GM12891 (cell line): ENCODE measurements at regions not wholly inside any gene's neighbourhood (a gene's known extent, or its start where the extent isn't known, plus 50 kb on each side); places are given as distances from the start of the nearest gene placed in this dataset.

ENCODE experiments used
- DNase-seq: peaks from one replicate; pipeline ENCODE4 v3.0.0; 2011; ENCODE audit warnings: low spot score; ENCODE audit not compliant: insufficient read length
- FAIRE-seq: peaks from 2 replicates; lab custom pipeline; 2011; peaks lifted over from hg19 to GRCh38; lab: Jason Lieb, UNC
- PAX5 ChIP-seq: IDR thresholded peaks from 2 replicates; pipeline ENCODE4 v1.6.1; 2011; ENCODE audit warnings: low read length, moderate library complexity, mild to moderate bottlenecking; ENCODE audit not compliant: insufficient read depth, severe bottlenecking
- POLR2A ChIP-seq: IDR thresholded peaks from 2 replicates; pipeline ENCODE4 v1.6.1; 2011; ENCODE audit warnings: low read depth, low read length, control low read depth
- POLR2AphosphoS5 ChIP-seq: IDR thresholded peaks from 2 replicates; pipeline ENCODE4 v1.6.1; 2011; ENCODE audit warnings: low read depth, low read length, control low read depth
- POU2F2 ChIP-seq: IDR thresholded peaks from 2 replicates; pipeline ENCODE4 v1.6.1; 2011; ENCODE audit warnings: low read depth, mild to moderate bottlenecking, control low read depth, low read length, moderate library complexity
- SPI1 ChIP-seq: IDR thresholded peaks from 2 replicates; pipeline ENCODE4 v1.6.1; 2011; ENCODE audit warnings: low read depth, low read length, control low read depth
- TAF1 ChIP-seq: IDR thresholded peaks from 2 replicates; pipeline ENCODE4 v1.6.1; 2011; ENCODE audit warnings: low read depth, low read length, control low read depth

- FAIRE-seq (no peak), DNase-seq (no peak)
- TF ChIP-seq POLR2A: no peak
- TF ChIP-seq TAF1: no peak
- no peak for TF ChIP-seq PAX5
- TF ChIP-seq POLR2AphosphoS5: no peak
- TF ChIP-seq SPI1: no peak
- no peak for TF ChIP-seq POU2F2
These were observed 342.5 kb upstream of the TGFBR2 start for GRCh38 chr3:30263925-30264313.

DNA sequence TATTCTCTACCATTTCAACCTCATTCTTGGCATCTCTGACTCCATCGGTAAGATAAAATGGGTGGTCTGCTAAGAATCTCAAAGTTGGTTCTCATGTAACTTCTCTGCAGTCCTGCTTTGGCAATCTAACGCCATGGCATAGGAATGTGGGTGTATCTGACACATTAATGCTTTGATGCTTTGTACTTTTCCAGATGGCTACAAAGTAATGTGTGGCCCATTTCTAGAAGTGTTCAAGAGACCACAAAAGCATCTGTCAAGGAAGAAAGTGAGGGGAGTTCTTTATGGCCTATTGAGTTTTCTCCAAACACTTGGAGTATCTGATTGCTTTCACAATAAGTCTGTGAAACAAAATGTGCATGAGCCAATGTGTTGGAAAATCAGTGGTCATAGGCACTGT is 339.9 kb upstream of the TGFBR2 start:
- FAIRE-seq (no peak), DNase-seq (no peak)
- TF ChIP-seq TAF1 (no peak), POLR2AphosphoS5 (no peak)

DNA sequence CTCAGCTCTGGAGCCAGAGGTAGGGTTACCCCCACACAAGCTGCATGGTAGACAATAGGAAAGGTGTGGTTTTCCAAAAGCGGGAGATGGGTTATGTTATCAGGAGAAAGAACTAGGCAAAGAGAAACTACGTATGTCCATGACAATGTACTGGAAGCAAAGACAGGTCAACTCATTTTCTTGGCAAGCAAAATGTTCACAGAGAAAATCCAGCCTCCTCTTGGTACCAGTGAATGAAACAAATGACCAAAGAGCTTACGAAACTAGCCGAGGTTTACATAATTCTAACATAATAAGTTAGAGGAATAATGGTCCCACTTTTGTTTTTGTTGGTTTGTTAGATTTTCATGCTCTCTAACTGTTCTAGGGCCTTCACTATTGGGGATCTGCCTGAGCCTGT is 338.1 kb upstream of the TGFBR2 start:
- FAIRE-seq: no peak
- TF ChIP-seq SPI1 (no peak), POLR2AphosphoS5 (no peak), PAX5 (no peak), POLR2A (no peak), POU2F2 (no peak), TAF1 (no peak)
- DNase-seq: no peak

DNA sequence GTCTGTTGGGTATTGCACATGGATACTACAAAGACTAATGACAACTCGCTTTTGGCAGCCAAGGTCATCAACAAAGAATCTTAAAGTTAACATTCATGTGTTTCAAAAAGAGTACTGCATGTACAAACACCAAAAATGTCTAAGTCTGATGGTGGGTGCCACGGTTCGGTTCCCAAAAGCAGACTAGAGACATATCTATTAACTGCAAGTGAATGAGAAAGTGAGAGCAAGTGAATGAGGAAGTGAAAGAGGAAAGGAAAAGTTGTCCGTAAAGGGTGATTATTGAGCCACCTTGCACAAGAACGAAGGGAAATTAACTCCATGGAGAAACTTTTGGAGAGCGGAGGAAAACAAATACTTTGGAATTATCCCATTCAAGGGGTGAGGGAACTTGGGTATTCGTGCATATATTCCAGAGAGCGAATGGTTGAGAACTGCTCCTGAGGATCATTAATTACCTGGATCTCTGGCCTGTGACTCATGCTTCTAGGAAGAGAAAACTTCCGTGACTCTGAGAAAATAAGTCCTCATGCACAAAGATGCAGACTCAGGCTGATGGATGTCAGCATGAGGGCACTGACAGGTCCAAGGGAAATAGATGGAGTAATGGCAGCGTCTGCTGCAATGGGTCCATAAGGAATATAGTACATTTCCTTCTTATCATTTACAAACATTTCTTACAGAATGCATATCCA is 336.5 kb upstream of the TGFBR2 start:
- DNase-seq (no peak), FAIRE-seq (no peak)
- no peak for TF ChIP-seq POU2F2
- no peak for TF ChIP-seq POLR2A
- TF ChIP-seq POLR2AphosphoS5: no peak
- TF ChIP-seq PAX5: no peak
- TF ChIP-seq SPI1: peak; percentile 92
- TF ChIP-seq TAF1: no peak

DNA sequence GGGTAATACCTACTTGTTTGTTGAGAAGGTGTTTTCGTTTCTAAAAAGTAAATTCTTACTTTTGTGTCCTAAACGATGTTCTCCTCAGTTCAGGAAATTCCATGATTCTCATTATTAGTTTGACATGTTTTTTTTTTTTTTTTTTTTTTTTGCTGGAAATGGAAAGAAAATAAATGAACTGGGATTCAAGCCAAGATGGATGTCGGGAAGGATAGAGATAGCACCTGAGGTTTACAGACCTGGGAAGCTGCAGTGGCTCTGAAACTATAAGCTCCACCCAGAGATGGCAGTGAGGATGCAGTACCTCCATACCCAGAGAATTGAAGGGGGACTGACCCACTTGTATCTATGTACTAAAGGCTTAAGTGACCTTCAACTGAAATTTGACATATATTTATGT is 334.6 kb upstream of the TGFBR2 start:
- TF ChIP-seq TAF1 (no peak), POLR2AphosphoS5 (no peak), POU2F2 (no peak), POLR2A (no peak), SPI1 (no peak), PAX5 (no peak)
- FAIRE-seq: no peak
- no peak for DNase-seq

GRCh38 chr3:30273304-30274072 is 332.9 kb upstream of the TGFBR2 start:
- TF ChIP-seq TAF1: no peak
- no peak for TF ChIP-seq SPI1
- TF ChIP-seq POLR2A: no peak
- TF ChIP-seq PAX5: no peak
- no peak for TF ChIP-seq POLR2AphosphoS5
- no peak for TF ChIP-seq POU2F2
- no peak for FAIRE-seq
- no peak for DNase-seq

DNA sequence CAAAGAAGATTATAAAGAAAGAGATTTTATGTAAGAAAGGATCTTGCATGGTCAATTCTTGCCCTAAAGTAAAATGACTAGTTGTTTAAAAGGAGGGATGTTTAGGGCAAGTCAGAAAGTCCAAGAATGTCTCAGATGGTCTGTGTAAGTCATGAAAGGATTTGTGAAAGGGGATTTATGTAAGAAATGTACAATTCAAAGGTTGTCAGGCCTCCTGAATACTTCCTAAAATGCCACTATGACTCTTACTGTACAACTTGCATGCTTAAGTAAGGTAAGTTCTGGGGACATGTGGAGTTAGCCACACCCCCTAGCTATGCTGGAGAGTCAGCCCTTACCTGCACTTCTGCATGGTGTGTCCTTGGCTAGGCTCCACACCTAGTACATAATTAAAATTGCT is 328.9 kb upstream of the TGFBR2 start:
- DNase-seq: no peak
- FAIRE-seq: no peak
- TF ChIP-seq POLR2A: no peak
- TF ChIP-seq PAX5: no peak
- no peak for TF ChIP-seq SPI1
- TF ChIP-seq TAF1: no peak
- TF ChIP-seq POU2F2: no peak
- TF ChIP-seq POLR2AphosphoS5: no peak

DNA sequence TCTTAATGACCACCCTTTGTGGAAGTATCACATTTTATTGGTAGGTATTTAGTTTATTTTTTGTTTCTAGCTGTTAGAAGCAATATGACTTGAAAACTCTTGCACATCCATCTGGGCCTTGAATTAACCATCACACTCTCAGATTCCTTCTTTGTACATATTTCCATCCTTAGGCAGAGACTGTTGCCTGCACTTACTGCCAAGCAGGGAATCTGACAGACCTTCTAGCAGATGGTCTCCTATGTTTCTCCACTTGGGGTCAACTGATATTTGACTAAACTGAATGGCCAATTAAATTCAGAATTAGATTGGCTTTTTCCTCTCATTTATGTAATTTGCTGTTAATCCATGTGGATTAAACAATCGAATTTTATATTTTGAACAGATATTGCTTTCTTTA is 324.9 kb upstream of the TGFBR2 start:
- DNase-seq (no peak), FAIRE-seq (no peak)
- TF ChIP-seq TAF1 (no peak), POLR2A (no peak), SPI1 (no peak), POLR2AphosphoS5 (no peak), PAX5 (no peak), POU2F2 (no peak)

DNA sequence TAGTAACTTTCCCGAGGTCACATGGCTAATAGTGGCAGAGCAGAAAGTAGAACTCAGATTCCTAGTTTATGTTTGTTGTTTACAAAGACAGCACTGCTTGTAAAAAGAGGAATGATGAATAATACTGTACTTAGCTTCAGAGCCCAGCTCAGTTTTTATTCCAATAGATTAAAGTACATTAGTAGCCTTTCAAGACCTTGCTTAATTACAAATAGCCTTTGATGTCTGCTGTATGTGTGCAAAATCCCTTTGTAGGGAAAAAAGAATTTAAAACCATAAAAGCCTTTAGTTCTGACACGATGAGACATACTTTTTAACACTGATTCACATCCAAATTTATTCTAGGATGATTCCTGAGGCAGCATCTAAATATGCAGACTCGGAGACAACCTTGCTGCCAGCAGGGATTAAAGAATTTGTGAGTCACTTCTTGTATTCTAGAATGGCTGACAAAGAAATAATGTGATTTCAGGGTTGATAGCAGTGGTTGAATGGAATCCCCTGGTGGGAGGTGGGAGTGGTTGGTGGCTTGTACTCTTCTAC is 324.2 kb upstream of the TGFBR2 start:
- DNase-seq (no peak), FAIRE-seq (no peak)
- TF ChIP-seq POU2F2: no peak
- TF ChIP-seq TAF1: no peak
- no peak for TF ChIP-seq SPI1
- TF ChIP-seq POLR2A: no peak
- TF ChIP-seq POLR2AphosphoS5: no peak
- no peak for TF ChIP-seq PAX5
